COLO668 (cell line): ENCODE measurements at regions not wholly inside any gene's neighbourhood (a gene's known extent, or its start where the extent isn't known, plus 50 kb on each side); places are given as distances from the start of the nearest gene placed in this dataset.

ENCODE experiments used
- DNase-seq: peaks from one replicate; lab custom pipeline; 2025; ENCODE audit not compliant: unreplicated experiment; lab: John Stamatoyannopoulos, UW

DNA sequence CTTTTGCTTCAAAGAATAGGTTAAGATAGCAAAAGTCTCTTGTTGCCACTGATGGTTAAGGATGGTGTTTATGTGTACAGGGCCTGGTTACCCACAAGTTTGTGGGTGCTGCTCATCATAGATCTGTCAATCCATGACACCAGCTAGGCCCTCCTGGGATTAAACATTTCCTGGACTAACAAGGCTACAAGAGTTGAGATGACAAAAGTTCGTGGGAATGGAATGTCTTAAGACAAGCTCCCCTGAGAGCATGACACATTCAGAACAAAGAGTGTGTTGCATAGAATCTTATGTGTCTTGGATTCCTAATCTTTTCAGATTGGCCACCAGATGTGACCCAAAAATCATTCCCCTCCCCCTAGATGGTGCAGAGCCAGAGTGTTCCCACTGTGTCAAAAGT is 592.5 kb upstream of the USP15 start:
- DNase-seq: no peak

DNA sequence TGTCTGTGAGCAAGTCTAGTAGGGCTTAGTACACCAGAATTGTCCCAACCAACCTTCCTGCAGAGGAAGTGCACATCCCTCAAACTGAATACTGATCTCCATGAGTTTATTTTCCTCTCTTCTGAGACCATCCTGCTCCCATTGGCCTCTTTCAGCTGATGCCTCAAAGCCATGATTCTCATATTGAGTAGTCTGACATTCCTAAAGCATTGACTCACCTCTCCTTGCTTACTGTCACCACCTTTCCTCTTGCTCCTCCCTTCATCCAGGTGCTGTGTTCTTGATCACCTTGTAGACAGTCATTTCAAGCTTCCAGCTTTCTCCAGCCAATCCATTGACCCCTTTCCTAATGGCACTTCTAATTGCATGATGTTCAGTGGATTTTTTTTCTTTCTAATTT is 583.7 kb upstream of the USP15 start:
- no peak for DNase-seq

DNA sequence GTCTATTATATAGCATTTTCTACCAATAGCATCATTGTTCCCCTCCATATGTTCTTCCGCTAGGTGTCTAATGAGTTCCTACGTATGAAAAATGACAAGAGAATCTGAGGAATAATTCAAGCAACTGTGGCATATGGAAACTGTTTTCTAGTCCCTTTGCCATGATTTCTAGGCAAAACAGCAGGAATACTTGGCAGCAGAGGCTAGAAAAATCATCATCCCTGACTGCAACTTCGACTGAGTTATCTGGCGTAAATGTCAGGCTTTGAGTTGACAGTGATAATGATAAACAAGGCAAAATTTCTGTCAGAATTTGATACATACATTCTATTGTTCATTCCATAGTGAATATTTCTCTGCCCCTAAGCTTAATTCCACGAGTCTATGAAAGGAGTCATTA is 572.8 kb upstream of the USP15 start:
- no peak for DNase-seq

DNA sequence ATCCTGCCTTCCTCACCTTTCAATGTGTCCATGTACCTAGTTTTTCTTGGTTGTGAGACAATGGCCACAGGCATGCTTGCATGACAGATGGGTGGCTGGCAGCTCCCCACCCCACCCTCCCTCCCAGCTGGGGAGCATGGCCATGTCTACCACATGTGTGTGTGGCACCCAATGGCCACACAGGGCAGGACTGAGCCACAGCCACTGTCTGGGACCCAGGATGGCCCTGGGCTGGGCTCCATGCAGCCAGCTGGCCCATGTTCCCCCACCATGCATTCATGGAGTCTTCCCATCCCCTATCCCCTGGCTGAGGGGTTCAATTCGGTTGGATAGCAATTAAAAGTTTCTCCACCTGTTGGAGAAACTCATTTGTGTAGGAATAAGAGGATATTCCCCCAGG is 566.0 kb upstream of the USP15 start:
- DNase-seq: no peak

DNA sequence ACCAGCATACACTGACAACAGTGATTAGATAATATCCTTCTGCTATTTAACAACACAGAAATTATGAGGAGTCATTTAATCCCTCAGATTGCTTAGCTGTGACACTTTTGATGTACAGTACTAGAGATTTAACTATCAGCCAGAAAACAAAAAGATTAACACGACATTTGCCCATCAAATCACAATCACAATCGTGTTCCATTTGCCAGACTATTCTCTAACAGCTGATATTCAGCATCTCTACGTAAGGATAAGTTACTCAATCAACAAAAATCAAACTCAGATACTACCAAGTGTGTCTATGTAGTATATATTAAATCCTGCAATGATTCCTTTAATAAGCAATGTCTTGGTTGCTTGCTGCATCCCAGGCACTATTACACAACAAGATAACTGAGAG is 558.7 kb upstream of the USP15 start:
- no peak for DNase-seq

DNA sequence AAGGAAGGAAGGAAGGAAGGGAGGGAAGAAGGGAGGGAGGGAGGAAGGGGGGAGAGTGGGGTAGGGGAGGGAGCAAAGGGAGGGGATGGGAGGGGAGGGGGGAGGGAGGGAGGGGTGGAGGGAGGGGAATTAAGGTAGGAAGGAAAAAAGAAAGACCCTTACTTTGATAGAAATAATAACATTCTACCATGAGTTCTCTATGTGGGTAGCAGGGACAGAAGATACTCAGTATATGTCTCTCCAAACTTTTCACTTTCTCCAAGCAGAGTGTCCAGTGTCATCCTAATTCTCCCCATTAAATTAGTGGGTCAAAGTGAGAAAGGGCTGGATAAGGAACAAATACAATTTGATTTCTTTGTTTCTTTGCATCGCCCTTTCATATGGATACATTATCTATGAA is 553.4 kb upstream of the USP15 start:
- DNase-seq: no peak

DNA sequence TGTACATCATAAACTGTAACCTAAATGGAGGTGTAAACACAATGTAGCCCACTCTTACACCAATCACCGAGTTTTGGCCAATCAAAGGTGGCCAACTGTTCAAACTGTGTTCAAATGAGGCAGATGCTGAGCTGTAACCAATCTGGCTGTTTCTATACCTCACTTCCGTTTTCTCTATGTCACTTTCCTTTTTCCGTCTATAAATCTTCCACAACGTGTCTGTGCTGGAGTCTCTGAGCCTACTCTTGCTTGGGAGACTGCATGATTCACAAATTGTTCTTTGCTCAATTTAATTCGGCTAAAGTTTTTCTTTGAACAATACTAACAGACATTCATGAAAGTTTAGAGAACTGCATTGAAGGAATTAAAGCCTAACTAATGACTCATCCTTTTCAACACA is 547.1 kb upstream of the USP15 start:
- DNase-seq: no peak

DNA sequence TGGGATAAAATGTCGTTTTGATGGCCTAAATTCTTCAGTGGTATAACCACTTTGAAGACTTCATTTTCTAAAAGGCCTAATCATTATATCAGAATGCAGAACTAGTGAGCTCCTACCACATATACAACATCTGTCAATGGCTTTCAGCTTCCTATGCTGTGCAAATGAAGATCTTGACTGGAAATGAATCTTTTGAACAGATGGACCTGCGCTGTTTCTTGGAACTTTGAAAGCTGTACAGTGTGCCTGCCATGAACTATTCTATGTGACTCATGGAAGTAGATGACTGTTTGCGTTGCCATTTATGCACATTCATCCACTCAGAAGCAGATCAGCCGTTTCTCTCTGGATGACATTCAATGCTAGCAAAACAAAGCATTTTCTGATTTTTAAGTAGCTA is 542.2 kb upstream of the USP15 start:
- no peak for DNase-seq

DNA sequence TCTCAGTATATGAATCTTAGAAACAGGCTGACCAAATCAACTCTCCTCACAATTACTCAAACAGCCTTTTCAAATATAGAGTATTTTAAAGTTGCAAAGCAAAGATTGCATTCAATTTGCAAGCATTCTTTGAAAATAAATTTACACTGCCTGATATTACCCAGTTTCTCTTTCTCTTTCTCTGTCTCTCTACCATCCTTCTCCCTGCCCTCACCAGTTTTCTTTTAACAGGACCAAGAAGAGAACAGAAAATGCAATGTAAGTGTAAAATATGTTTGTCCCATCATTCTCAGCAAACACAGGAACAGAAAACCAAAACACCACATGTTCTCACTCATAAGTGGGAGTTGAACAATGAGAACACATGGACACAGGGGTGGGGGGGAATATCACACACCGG is 520.3 kb upstream of the USP15 start:
- DNase-seq: no peak

DNA sequence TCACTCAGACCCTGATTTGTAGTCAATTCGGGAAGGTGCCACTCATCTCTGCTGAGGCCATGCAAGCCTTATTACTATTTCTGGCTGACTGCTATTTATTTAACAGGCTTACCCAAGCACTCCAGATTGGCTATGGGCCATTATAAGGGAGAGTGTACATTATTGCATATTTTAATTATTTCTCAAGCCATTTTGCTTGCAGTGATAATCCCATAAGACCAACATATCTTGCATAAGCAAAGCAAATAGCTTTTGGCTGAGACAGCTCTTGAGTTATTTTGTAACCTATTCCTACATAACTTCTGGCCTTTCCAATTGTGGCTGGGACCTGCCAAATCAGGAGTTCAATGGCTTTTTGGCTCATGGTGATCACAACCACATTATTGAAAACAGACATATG is 509.6 kb upstream of the USP15 start:
- DNase-seq: no peak

DNA sequence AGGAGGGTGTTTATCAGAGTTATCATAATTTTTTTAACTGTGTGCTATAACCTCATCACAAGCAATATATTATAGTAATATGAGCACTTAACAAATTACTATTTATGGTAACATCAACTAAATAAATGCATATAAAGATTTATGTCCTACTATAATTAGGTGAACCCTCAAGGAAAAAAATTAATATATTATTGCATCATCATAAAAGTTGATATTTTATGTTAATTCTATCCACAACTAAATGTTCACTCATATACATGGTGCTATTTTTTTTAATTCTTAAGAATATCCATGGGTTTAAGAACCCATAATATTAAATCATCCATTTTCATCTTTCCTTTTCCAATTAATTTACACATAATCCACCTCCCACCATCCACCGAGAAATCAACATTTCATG is 506.0 kb upstream of the USP15 start:
- no peak for DNase-seq

DNA sequence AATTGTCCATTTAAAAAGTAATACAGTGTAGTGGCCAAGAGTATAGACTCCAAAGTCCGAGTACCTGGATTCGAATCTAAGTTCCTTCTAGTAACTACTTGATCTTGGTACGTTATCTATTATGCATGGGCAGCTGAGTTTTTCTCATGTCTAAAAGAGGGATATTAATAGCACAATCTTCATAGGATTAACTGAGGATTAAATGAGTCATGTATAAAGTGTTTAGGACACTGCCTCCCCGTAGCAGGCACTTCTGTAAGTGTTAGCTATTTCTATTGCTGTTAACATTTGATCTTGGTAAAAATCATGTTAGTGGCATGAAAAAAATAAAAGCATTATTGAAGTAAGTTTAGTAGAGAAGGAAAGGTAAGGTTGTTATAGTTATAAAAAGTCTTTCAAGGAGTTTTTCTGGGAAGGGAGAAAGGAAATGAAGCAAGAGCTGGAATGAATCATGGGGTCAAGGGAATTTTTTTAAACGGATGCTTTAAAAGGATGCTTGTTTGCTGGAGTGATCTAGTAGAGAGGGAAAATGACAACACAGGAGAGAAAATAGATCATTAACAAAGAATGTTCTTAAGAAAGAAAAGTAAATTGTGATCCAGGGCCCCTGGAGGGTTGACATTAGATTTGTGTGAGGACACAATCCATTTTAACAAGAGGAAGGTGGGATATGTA is 502.2 kb upstream of the USP15 start:
- DNase-seq: no peak

DNA sequence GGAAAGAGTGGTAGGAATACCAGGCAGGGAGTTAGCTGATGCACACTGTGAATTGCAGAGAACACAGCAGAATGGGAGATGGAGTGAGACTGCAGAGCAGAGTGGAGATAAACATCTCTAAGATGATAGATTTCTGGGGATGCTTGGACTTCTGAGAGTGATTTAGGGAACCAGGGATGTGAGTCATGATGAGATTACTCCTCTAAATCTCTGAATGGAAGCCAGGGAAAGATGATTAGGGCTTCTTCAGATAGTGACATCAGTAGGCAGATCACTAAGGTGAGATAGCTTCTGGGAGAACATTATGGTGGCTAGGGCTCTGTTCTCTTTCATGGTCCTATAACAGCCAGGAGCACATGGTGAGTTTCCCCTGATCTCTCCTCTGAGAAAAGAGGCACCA is 501.5 kb upstream of the USP15 start:
- no peak for DNase-seq

DNA sequence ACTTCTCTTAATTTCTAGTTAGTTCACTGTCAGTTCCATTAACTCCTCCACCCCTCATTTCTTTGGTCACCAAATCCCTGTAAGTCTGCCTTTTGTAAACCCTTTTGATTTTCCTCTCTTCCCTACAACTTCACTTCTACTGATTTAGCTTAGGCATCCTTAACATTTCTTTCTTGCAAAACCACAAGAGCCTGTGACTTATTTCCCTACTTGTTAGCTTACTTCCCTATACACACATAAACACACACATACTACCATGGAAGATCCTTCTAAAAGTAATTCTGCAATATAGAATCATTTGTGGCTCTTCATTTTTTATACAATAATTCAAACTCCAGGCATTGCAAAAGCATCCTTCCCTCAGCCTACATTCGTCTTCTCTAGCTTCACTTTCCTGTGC is 494.3 kb upstream of the USP15 start:
- DNase-seq: no peak

DNA sequence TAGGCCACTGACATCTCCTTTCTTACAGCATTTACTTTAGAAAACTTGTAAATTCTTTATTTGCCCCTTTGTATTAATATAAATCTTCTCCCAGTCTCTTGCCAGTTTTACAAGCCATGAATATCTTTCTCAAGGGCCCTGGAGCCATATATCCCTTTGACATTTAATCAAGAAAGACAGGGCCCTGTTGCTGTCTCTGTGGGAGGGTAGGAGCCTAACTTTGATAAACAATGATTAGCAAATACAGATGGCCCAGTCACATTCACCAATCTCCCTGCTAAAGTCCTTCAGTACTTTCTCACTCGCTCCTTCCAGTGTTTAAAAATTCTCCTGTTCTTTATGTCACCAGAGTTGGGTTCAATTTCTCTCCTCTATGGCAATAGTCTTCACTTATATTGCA is 479.8 kb upstream of the USP15 start:
- DNase-seq: no peak

DNA sequence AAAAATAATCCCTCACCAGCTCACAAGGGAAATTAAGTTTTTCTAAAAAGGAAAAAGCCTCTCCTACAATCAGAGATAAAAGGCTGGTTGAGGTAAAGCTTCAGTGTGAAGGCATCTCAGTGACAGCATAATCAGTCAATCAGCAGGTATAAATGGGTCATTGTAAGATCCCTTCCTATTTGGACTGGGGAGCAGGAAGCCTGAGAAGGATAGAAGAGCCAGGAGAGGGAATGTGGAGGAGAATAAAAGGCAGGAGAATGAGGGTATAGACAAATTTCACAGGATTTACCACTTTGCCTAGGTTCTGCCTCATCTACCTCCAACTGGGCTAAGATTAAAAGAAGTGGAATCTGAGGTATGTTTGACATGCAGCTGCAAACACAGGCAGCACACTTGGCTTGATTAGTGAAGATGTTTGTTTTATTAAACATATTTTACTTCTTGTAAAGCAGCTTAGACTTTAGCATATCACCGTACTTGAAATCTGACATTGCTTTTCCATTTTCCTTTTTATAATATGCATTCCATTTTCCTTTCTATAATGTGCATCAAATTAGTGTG is 479.1 kb upstream of the USP15 start:
- DNase-seq: no peak

DNA sequence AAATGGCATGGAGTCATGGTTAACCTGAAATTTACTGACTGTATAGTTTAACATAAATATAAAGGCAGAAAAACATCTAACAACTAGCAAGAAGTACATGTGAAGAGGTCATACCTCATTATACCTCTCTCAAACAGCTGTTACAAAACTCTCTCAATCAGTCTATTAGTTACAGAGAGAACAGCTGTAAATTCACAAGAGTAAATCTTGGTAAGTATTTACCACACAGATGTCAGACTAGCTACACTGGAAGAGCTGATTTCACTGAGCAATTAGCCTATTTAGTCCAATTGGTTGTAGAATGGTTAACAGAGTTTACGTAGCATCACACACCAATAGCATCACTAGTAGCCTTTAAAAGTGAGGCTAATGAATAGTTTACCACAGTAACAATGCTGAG is 463.4 kb upstream of the USP15 start:
- DNase-seq: no peak

DNA sequence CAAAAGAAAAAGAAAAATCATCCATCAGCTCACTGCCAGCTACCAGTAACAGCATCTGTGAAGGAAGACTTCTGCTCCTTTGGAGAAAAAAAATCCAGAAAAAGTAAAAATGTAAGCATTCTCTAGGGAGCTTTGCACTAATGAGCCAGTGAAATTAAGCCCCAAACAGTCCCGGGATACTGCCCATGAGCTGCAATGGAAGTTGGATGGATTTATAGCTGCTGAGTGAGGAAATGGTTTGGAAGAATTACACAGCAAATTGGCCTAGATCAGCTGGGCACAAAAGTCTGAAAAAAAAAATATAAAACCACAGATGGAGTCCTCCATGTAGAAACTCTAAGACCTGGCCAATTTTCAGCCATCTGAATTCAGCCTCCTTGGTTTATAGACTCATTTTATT is 462.9 kb upstream of the USP15 start:
- DNase-seq: no peak

DNA sequence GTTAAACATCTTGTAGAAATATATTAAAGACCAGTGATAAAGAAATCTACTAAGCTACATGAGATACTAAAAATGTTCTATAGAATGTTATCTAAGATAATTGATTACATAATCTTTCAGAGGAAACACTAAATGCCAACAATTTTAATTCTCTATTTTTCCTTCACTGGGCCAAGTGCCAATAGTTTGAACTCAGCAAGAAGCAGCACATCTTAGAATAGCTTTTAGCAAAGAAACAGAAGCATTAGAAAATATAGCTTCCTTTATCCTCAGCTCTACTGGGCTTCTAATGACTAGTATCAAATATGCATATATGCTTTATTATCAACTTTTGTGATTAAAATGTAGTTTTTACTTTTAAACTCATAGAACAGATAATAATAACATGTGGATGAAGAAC is 461.4 kb upstream of the USP15 start:
- DNase-seq: no peak

DNA sequence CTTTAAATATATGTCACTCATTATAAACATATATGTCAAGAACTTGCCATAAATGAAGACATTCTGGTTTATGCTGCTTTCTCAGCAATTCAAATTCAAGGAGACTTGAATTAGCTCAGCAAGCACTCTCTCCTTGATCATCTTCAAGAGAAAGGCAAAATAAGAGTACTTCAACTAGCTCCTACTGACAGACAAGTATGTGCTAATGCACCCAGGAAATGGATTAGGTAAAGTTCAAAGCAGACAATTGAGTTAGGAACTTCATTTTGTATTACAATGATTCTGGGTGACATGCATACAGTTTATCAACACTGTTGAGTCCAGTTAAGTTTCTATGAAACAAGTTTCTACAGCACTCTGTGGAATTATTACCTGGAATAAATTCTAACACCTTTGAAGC is 455.9 kb upstream of the USP15 start:
- no peak for DNase-seq

DNA sequence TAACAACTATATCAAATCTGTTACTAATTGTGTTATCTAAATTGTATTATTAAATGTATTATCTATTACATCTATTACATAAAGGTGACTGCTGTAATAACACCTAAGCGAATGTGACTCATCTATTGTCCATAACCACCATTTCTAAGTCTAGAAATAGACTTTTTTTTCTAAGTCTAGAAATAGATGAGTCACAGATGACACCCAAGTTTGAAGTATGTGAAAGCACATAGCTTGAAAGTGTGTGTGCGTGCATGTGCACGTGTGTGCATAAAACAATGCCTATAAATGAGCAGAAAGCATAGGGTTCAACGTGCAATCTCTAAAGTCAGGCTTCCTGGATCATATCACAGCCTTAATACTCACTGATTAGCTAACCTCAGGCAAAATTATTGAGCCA is 451.3 kb upstream of the USP15 start:
- DNase-seq: no peak

DNA sequence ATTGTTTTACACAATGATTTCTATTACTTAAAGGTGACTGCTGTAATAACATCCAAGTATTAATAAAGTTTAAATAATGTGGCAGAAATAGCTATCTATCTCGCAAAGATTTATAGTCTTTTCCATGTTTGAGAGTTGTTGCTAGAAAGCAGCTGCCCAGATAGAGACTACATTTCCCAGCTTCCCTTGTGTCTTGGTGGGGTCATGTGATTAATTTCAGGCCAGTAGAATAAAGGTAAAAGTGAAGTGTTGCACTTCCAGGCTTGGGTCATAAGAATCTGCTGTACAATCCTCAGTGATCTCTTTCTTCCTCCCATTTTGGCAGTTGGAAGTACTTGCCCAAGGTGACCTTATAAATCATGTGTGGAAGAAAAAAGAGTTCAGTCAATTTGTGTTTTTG is 449.7 kb upstream of the USP15 start:
- DNase-seq: no peak

DNA sequence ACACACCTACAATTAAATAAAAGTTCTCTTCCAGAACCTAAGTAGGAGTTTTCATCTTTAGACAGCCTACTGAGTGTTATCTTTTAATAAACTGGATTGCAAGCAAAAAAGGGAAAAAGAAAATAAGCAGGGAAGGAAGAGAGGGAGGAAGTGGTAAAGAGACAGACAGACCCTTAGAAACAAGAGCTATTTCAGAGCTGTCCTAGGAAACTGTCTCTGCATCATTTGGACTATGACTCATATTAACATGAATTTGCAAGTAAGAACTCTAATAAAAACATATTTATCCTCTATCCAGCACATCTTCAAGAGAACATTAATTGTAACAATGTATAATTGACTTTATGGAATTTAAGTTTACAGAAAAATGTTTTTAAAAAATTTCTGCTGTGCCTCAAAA is 438.8 kb upstream of the USP15 start:
- DNase-seq: no peak

DNA sequence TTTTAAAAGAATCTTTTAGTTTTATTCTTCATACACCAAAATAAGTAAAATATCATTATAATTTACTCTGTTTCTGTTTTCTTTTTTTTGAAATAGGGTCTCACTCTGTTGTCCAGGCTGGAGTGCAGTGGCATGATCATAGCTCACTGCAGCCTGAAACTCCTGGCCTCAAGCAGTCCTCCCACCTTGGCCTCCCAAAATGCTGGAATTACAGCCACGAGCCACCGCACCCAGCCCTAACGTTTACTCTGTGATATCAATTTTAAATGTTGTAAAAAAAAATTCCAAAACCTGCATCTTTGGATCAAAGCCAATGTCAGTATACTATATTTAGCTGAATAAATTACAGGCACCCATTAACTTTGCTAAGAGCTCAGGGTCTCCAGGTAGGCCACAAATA is 437.1 kb upstream of the USP15 start:
- DNase-seq: no peak
